HUES6 (cell line): ENCODE measurements at regions not wholly inside any gene's neighbourhood (a gene's known extent, or its start where the extent isn't known, plus 50 kb on each side); places are given as distances from the start of the nearest gene placed in this dataset.
"Not testable (repeated sequence)": the region's sequence is repeated elsewhere in the genome, so short reads cannot be mapped to it uniquely, and the experiment has no call there.

Source experiments
- H3K27ac ChIP-seq: 2 replicates; pipeline ENCODE4 v1.7.0; 2013; ENCODE audit warnings: low read depth, mild to moderate bottlenecking, low read length, inconsistent platforms
- H3K27me3 ChIP-seq: 2 replicates; pipeline ENCODE4 v1.6.1; 2013; ENCODE audit warnings: low read length; ENCODE audit not compliant: control insufficient read depth, insufficient read depth
- H3K36me3 ChIP-seq: 2 replicates; pipeline ENCODE4 v1.6.1; 2013; ENCODE audit warnings: low read length; ENCODE audit not compliant: control insufficient read depth, insufficient read depth
- H3K4me1 ChIP-seq: 2 replicates; pipeline ENCODE4 v1.6.1; 2013; ENCODE audit warnings: low read length; ENCODE audit not compliant: control insufficient read depth, insufficient read depth
- H3K4me3 ChIP-seq: 2 replicates; pipeline ENCODE4 v1.5.1; 2013; ENCODE audit warnings: low read depth, low read length
- H3K9ac ChIP-seq: one replicate; pipeline ENCODE4 v1.6.1; 2013; ENCODE audit warnings: mild to moderate bottlenecking, low read length
- H3K9me3 ChIP-seq: 2 replicates; pipeline ENCODE4 v1.6.1; 2013; ENCODE audit warnings: low read depth, low read length; ENCODE audit not compliant: control insufficient read depth, insufficient read depth

DNA sequence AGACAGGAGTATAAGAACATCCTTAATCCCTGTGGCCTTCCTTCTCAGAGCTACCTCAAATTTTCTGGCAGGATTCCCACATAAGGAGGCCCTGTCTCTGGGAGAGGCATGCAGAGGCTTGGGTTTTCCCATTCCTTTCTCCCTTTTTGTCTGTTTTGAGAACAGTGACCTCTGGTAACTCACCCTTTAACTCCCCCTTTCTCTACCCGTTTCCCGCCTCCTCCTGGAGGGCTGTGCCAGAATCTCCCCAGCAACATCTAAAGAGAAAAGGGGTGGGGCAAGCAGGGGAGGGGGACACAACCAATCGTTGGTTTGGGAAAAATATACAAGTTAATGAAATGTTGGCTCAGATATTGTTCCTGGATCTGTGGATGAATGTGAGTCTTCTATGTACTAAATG is 303.7 kb upstream of the IRS4 start:
- peaks cover 4% of the 10 kb centered on the region; the same call in 1 of the 2 replicates for H3K27me3 ChIP-seq
- no peaks in the 10 kb centered on the region for H3K36me3 ChIP-seq
- H3K9ac ChIP-seq, result no peak overlapping the region
- no peaks in the 10 kb centered on the region for H3K4me1 ChIP-seq
- no peak overlapping the region for H3K4me3 ChIP-seq
- H3K9me3 ChIP-seq, result no peaks in the 10 kb centered on the region
- no peak overlapping the region for H3K27ac ChIP-seq

DNA sequence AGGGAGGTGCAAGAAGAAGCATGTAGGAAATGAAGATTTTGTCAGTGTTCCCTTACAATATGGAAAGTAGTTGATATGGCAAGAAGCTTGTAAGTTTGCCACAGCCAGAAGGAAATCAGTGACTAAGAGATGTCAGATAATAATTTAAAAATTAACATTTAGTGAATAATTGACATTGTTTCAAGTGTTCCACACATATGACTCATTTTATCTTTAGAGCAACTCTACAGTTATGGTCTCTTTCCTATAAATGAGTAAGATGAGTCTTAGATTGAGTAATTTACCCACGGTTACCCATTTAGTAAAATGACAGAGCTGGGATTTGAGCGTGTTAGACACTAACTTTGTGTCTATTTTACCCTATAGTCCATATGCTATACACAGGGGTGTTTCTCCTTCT is 300.3 kb upstream of the IRS4 start:
- H3K9me3 ChIP-seq, result 0 out of 2 replicates have a peak, but pooled peaks cover 2% of the 10 kb centered on the region
- H3K27me3 ChIP-seq, result no peaks in the 10 kb centered on the region; the same call in 1 of the 2 replicates
- no peaks in the 10 kb centered on the region for H3K4me1 ChIP-seq
- H3K27ac ChIP-seq, result no peak overlapping the region
- H3K9ac ChIP-seq, result no peak overlapping the region
- no peaks in the 10 kb centered on the region for H3K36me3 ChIP-seq
- H3K4me3 ChIP-seq, result no peak overlapping the region

- Histone ChIP-seq H3K9me3 (no peaks in the 10 kb centered on the region), H3K27ac (no peak overlapping the region), H3K27me3 (no peaks in the 10 kb centered on the region; the same call in 1 of the 2 replicates), H3K4me3 (no peak overlapping the region), H3K4me1 (no peaks in the 10 kb centered on the region), H3K9ac (no peak overlapping the region), H3K36me3 (no peaks in the 10 kb centered on the region)
These were observed 257.5 kb upstream of the IRS4 start for GRCh38 chrX:108993909-108994308.

DNA sequence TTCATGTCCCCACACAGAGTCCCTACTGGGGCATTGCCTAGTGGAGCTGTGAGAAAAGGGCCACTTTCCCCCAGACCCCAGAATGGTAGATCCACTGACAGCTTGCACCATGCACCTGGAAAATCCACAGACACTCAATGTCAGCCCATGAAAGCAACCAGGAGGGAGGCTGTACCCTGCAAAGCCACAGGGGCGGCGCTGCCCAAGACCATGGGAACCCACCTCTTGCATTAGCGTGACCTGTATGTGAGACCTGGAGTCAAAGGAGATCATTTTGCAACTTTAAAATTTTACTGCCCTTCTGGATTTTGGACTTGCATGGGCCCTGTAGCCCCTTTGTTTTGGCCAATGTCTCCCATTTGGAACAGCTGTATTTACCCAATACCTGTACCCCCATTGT is 236.5 kb upstream of the IRS4 start:
- not testable (repeated sequence) for H3K4me3 ChIP-seq, H3K27ac ChIP-seq
- H3K9me3 ChIP-seq, result peaks cover 10% of the 10 kb centered on the region

DNA sequence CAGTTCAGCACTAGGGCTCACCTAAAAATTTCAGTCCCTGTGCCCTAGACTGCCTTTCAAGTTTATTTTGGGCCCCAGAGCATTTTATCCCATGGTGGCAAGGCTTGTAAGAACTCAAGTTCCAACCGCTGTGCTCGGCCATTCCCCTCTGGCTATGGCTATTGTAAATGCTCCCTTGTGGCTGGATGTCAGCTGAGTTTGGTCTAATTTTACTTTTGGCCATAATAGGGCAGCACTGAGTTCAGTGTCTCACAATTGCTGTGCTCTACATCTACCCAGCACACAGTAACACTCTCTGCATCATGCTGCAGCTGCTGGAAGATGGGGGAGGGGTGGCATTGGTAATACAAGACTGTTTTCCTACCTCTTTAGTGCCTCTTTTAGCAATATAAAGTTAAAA is 210.8 kb upstream of the IRS4 start:
- H3K9me3 ChIP-seq, result no peaks in the 10 kb centered on the region
- H3K4me3 ChIP-seq, result no peak overlapping the region
- H3K9ac ChIP-seq, result no peak overlapping the region
- no peak overlapping the region for H3K27ac ChIP-seq
- H3K27me3 ChIP-seq, result no peaks in the 10 kb centered on the region; the same call in 1 of the 2 replicates
- no peaks in the 10 kb centered on the region for H3K36me3 ChIP-seq
- H3K4me1 ChIP-seq, result no peaks in the 10 kb centered on the region

More for the DNA sequence above, 236.5 kb upstream of the IRS4 start:
- not testable (repeated sequence) for H3K4me1 ChIP-seq, H3K27me3 ChIP-seq, H3K36me3 ChIP-seq, H3K9ac ChIP-seq

- Histone ChIP-seq H3K36me3 (no peaks in the 10 kb centered on the region), H3K27me3 (no peaks in the 10 kb centered on the region; the same call in 1 of the 2 replicates), H3K4me3 (no peak overlapping the region), H3K27ac (no peak overlapping the region), H3K9me3 (no peaks in the 10 kb centered on the region), H3K9ac (no peak overlapping the region), H3K4me1 (no peaks in the 10 kb centered on the region)
These were observed 210.2 kb upstream of the IRS4 start for GRCh38 chrX:108946531-108946930.

DNA sequence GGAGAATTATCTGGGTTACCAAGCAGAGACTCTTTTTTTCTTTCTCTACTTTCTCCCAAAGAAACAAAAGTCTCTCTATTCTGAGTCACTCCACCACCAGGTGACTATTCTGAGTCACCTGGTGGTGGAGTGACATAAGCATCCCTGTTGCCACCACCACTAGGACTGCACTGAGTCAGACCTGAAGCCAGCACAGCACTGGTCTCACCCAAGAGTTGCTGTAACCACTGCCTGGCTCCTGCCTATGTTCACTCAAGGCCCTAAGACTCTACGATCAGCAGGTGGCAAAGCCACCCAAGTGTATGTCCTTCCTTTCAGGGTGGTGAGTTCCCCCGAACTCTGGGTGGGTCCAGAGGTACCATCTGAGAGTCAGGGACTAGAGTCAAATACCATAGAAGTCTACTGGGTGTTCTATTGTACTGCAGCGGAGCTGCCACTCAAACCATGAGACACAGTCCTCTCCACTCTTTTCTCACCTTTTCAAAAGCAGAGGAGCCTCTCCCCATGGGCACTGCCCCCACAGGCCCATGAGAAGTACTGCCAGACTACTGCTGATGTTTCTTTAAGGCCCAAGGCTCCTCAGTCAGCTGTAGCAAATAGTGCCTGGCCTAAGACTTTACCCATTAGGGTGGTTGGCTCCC is 209.6 kb upstream of the IRS4 start:
- Histone ChIP-seq H3K9me3 (no peaks in the 10 kb centered on the region), H3K27ac (no peak overlapping the region), H3K9ac (no peak overlapping the region), H3K27me3 (no peaks in the 10 kb centered on the region; the same call in 1 of the 2 replicates), H3K4me3 (no peak overlapping the region), H3K36me3 (no peaks in the 10 kb centered on the region), H3K4me1 (no peaks in the 10 kb centered on the region)

- Histone ChIP-seq H3K27me3 (no peaks in the 10 kb centered on the region), H3K9ac (no peak overlapping the region), H3K36me3 (no peaks in the 10 kb centered on the region), H3K4me3 (no peak overlapping the region), H3K9me3 (peaks cover 10% of the 10 kb centered on the region), H3K27ac (no peak overlapping the region), H3K4me1 (no peaks in the 10 kb centered on the region)
These were observed 178.4 kb upstream of the IRS4 start for GRCh38 chrX:108914791-108915190.

- not testable (repeated sequence) for H3K9me3 ChIP-seq, H3K9ac ChIP-seq, H3K27ac ChIP-seq, H3K36me3 ChIP-seq, H3K27me3 ChIP-seq, H3K4me3 ChIP-seq, H3K4me1 ChIP-seq
These were observed 167.5 kb upstream of the IRS4 start for GRCh38 chrX:108903831-108904230.

- H3K27ac ChIP-seq, result no peak overlapping the region
- H3K4me3 ChIP-seq, result no peak overlapping the region
- H3K36me3 ChIP-seq, result no peaks in the 10 kb centered on the region
- no peaks in the 10 kb centered on the region for H3K4me1 ChIP-seq
- H3K27me3 ChIP-seq, result no peaks in the 10 kb centered on the region; the same call in 1 of the 2 replicates
- H3K9ac ChIP-seq, result no peak overlapping the region
- peaks cover 28% of the 10 kb centered on the region for H3K9me3 ChIP-seq
These were observed 164.0 kb upstream of the IRS4 start for GRCh38 chrX:108900333-108900732.

DNA sequence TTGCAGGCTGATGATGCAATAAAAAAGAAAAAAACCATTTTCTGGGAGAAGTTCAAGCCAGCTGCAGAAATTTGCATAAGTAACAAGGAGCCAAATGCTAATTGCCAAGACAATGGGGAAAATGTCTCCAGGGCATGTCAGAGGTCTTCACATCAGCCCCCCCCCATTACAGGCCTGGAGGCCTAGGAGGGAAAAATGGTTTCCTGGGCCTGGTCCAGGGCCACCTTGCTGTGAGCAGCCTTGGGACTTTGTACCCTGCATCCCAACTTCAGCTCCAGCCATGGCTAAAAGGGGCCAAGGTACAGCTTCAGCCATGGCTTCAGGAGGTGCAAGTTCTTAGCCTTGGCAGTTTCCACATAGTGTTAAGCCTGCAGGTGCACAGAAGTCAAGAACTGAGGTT is 160.0 kb upstream of the IRS4 start:
- not testable (repeated sequence) for H3K4me1 ChIP-seq, H3K4me3 ChIP-seq, H3K9ac ChIP-seq, H3K27ac ChIP-seq, H3K27me3 ChIP-seq, H3K36me3 ChIP-seq
- H3K9me3 ChIP-seq, result peaks cover 38% of the 10 kb centered on the region
